Muscle layer of duodenum (tissue), 2 donors: ENCODE measurements at regions not wholly inside any gene's neighbourhood (a gene's known extent, or its start where the extent isn't known, plus 50 kb on each side); places are given as distances from the start of the nearest gene placed in this dataset.

Experiments used
- H3K27ac ChIP-seq: one replicate; pipeline ENCODE4 v1.7.0; 2013; ENCODE audit warnings: mild to moderate bottlenecking, low read length
- H3K27me3 ChIP-seq: one replicate; pipeline ENCODE4 v1.7.0; 2013; ENCODE audit warnings: low read depth, mild to moderate bottlenecking, control low read depth, low read length
- H3K36me3 ChIP-seq, 2 donors: one replicate each; pipeline ENCODE4 v1.7.0; 2013; ENCODE audit warnings: low read length in 2 of 2, control low read depth in 1 of 2, mild to moderate bottlenecking in 1 of 2; ENCODE audit not compliant: insufficient read depth in 2 of 2, control insufficient read depth in 1 of 2
- H3K4me1 ChIP-seq, 2 donors: one replicate each; pipeline ENCODE4 v1.7.0; 2013; ENCODE audit warnings: low read length in 2 of 2, mild to moderate bottlenecking in 2 of 2, control low read depth in 1 of 2, moderate library complexity in 1 of 2; ENCODE audit not compliant: insufficient read depth in 2 of 2, control insufficient read depth in 1 of 2
- H3K4me3 ChIP-seq, 2 donors: one replicate each; pipeline ENCODE4 v1.7.0; 2013; ENCODE audit warnings: low read length in 2 of 2, low read depth in 1 of 2, mild to moderate bottlenecking in 1 of 2
- H3K9me3 ChIP-seq, 2 donors: one replicate each; pipeline ENCODE4 v1.7.0; 2013; ENCODE audit warnings: low read length in 2 of 2, control low read depth in 1 of 2, mild to moderate bottlenecking in 1 of 2; ENCODE audit not compliant: control insufficient read depth in 1 of 2
- donor health status: healthy.

DNA sequence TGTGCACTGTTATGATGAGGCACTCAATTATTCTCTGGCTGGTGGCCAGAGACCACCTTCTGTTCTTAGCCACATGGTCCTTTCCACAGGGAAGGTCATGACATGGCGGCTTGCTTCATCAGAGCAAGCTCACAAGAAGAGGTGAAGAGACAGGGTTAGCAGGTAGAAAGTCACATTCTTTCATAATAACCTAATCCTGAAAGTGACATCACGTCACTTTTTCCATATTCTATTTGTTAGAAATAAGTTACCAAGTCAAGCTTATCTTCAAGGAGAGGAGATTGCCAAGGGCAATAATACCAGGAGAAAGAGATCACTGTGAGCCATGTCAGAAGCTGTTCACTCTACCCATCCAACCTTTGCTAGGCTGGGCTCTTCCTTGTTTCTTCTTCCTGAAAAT is 139.4 kb downstream of the OSR1 start:
- H3K27ac ChIP-seq: no peak overlapping the region
- H3K27me3 ChIP-seq: no peaks in the 10 kb centered on the region
- no peaks in the 10 kb centered on the region for H3K36me3 ChIP-seq
- no peaks in the 10 kb centered on the region for H3K9me3 ChIP-seq
- H3K4me3 ChIP-seq: no peak overlapping the region
- no peaks in the 10 kb centered on the region for H3K4me1 ChIP-seq

DNA sequence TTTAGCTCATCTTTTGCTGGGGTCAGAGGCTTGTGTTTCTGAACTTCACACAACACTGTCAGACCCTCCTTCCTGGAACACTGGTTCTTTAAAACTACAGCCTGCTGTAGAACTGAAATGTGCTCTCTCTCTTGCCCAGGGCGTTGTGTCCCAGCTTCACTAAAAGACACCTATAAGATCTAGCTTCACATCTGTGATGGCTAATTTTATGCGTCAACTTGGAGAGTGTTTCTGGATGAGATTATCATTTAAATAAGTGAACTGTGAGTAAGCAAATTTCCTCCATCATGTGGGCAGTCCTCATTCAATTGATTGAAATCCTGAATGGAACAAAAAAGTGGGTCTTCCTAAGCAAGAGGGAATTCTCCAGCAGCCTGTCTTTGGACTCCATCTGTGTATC is 140.3 kb downstream of the OSR1 start:
- H3K9me3 ChIP-seq: no peaks in the 10 kb centered on the region
- no peak overlapping the region for H3K4me3 ChIP-seq
- H3K4me1 ChIP-seq: no peaks in the 10 kb centered on the region
- H3K36me3 ChIP-seq: no peaks in the 10 kb centered on the region
- no peak overlapping the region for H3K27ac ChIP-seq
- H3K27me3 ChIP-seq: no peaks in the 10 kb centered on the region

DNA sequence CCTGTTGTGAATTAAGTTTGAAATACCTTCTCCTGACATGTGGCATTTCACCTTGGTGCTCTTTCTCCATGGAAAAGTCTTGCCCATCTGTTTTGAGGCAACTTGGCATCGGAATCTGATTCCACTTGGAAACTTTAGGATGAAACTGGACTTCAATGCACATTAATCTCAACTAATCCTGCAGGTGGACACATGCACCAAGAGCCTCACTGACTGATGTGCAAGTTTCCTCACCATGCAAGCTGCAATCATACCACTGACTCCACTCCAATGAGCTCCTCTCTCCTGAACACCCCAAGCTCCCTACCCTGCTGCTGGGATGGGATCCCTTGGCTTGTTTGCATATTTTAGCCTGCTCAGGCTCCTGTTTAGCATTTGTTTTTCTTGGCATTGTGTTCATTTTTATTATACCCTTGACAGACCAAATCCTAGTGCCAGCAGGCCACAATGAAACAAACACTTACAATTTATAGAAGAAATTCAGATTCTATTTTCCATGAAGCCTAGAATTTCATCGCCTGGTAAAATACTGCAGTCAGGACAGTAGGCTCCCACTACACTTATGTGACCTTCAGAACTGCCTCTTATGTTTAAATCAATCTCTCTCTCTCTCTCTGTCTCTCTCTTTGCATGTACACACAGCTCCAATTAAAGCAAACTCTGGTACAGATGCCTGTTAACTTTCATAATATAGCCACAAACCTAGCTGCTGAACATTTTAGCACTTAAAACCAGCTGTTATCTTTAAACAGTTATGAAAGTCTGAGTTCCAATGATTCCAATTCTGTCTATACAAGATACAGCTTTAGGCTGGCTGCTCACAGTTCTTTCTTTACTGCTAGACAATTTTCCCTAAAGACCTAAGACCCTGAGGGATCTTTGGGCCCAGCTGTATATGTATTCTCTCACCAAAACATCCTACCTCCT is 141.5 kb downstream of the OSR1 start:
- no peaks in the 10 kb centered on the region for H3K9me3 ChIP-seq
- H3K27ac ChIP-seq: no peak overlapping the region
- H3K4me3 ChIP-seq: no peak overlapping the region
- H3K27me3 ChIP-seq: no peaks in the 10 kb centered on the region
- no peaks in the 10 kb centered on the region for H3K36me3 ChIP-seq
- H3K4me1 ChIP-seq: no peaks in the 10 kb centered on the region

- Histone ChIP-seq H3K27me3 (no peaks in the 10 kb centered on the region), H3K36me3 (no peaks in the 10 kb centered on the region), H3K27ac (no peak overlapping the region), H3K4me3 (no peak overlapping the region), H3K9me3 (no peaks in the 10 kb centered on the region), H3K4me1 (no peaks in the 10 kb centered on the region)
Measured at GRCh38 chr2:19216238-19216637, 142.2 kb downstream of the OSR1 start.

DNA sequence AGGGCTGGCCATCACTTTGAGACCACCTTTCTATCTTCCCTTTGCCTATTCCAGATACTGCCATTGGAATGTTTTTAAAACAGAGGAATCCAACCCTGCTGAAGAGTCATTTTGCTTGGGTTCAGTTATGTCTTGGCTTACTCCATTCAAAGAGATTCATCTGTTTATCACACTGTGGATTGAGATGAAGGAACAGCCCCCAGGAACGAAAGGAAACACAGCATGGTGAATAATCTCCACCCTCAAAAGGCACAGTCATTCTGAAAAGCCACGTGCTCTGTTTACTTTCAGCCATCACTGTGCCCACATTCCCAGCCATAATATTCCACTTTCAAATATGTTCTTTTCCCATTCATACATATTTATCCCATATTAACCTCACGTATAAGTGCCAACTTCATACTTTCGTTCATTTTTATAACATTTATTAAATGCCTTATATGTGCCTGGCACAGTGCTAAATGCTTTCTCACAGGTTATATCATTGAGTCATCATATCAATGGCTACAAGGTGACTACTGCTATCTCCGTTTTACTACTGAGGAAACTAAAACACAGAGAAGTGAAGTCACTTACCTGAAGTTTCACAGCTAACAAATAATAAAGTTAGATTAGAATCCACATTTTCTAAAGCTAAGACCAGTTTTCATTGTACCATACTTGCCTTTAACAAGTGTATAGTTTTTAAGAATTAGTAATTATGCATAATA is 143.6 kb downstream of the OSR1 start:
- Histone ChIP-seq H3K9me3 (no peaks in the 10 kb centered on the region), H3K27ac (no peak overlapping the region), H3K4me1 (no peaks in the 10 kb centered on the region), H3K27me3 (no peaks in the 10 kb centered on the region), H3K4me3 (no peak overlapping the region), H3K36me3 (no peaks in the 10 kb centered on the region)

DNA sequence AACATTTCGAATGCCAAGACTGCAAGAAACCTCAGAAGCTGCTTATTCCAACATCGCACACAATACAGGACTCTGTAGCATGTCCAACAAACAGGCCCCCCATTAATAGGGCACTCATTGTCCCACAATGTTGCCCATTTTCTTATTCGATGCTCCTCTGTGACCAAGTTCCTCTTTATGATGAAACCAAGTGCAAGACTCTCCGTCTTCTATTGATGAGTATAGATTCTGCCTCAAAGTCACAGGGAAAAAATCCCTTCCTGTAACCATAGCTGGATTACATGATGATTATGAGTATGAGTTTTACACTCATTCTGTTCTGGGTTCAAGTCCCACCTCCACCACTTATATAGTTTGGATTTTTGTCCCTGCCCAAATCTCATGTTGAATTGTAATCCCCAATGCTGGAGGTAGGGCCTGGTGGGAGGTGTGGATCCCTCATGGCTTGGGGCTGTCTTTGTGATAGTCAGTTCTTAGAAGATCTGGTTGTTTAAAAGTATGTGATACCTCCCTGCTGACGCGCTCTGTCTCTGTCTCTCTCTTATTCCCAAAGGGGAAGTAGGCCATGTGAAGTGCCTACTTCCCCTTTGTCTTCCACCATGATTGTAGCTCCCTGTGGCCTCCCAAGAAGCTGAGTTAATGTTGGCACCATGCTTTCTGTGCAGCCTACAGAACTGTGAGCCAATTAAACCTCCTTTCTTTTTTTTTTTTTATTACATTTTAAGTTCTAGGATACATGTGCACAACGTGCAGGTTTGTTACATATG is 148.7 kb downstream of the OSR1 start:
- Histone ChIP-seq H3K27ac (no peak overlapping the region), H3K4me1 (no peaks in the 10 kb centered on the region), H3K36me3 (no peaks in the 10 kb centered on the region), H3K27me3 (no peaks in the 10 kb centered on the region), H3K4me3 (no peak overlapping the region), H3K9me3 (no peaks in the 10 kb centered on the region)

GRCh38 chr2:19208479-19209199 is 149.8 kb downstream of the OSR1 start:
- no peaks in the 10 kb centered on the region for H3K9me3 ChIP-seq
- no peak overlapping the region for H3K27ac ChIP-seq
- no peaks in the 10 kb centered on the region for H3K27me3 ChIP-seq
- H3K4me1 ChIP-seq: no peaks in the 10 kb centered on the region
- H3K36me3 ChIP-seq: no peaks in the 10 kb centered on the region
- no peak overlapping the region for H3K4me3 ChIP-seq

- H3K27ac ChIP-seq: no peak overlapping the region
- H3K27me3 ChIP-seq: no peaks in the 10 kb centered on the region
- H3K4me1 ChIP-seq: no peaks in the 10 kb centered on the region
- no peaks in the 10 kb centered on the region for H3K36me3 ChIP-seq
- H3K9me3 ChIP-seq: no peaks in the 10 kb centered on the region
- H3K4me3 ChIP-seq: no peak overlapping the region
Measured at GRCh38 chr2:19207452-19207851, 151.0 kb downstream of the OSR1 start.

DNA sequence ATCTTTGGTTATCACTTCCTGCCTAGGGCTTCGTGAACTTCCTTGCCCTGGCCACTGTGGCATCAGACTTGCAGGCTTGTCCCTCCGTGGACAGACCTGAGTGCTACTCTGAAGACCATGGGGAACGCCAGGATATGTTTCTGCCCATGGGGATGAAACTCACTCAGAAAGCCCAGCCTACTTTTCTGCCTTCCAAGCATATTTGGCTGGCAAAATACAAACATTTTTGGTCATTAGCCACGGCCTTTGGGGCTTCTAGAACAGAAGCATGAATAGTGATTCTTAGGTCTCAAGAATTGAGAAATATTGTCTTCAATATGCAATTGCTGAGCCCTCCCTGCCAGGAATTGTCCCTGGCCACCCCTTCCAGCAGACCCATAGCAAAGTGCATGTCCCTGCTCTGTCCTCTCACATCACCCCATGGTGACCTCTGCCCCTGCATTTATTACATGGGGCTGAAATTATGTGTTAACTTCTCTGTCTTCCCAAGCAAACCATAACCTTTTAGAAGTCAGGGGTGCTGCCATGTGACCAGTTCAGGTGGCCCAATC is 152.4 kb downstream of the OSR1 start:
- Histone ChIP-seq H3K4me3 (no peak overlapping the region), H3K9me3 (no peaks in the 10 kb centered on the region), H3K4me1 (no peaks in the 10 kb centered on the region), H3K36me3 (no peaks in the 10 kb centered on the region), H3K27ac (no peak overlapping the region), H3K27me3 (no peaks in the 10 kb centered on the region)

DNA sequence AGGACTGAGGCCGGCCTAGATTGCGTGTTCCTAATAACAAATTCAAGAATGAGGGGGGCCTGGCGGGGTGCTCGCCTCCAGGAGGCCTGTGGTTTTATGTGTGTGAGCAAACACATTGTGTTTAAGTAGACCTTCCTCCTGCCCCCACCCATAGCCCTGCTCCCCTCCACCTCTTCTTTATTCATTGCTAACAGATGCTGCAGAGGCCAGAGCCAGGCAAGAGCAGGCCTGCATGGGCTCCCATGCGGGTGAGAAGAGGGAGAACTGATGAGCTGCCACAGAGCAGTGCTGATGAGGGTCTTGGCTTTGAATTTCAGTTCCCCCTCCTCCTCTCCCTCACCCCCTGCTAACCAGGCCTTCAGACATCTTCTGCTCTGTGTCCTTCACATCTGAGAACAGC is 154.6 kb downstream of the OSR1 start:
- H3K4me1 ChIP-seq: no peaks in the 10 kb centered on the region
- H3K27ac ChIP-seq: no peak overlapping the region
- no peaks in the 10 kb centered on the region for H3K27me3 ChIP-seq
- H3K36me3 ChIP-seq: no peaks in the 10 kb centered on the region
- H3K4me3 ChIP-seq: no peak overlapping the region
- no peaks in the 10 kb centered on the region for H3K9me3 ChIP-seq
